GM19035 (cell line): ENCODE measurements at regions not wholly inside any gene's neighbourhood (a gene's known extent, or its start where the extent isn't known, plus 50 kb on each side); places are given as distances from the start of the nearest gene placed in this dataset.

Source experiments
- ATAC-seq: cut with Tn5 transposase; IDR thresholded peaks from one replicate; pipeline ENCODE4 v1.9.1; 2021; ENCODE audit not compliant: unreplicated experiment

GRCh38 chr12:66903782-66904396 is 225.0 kb upstream of the GRIP1 start:
- no peak for ATAC-seq

- ATAC-seq = no peak
Observed at GRCh38 chr12:66905201-66905600, 226.3 kb upstream of the GRIP1 start.

DNA sequence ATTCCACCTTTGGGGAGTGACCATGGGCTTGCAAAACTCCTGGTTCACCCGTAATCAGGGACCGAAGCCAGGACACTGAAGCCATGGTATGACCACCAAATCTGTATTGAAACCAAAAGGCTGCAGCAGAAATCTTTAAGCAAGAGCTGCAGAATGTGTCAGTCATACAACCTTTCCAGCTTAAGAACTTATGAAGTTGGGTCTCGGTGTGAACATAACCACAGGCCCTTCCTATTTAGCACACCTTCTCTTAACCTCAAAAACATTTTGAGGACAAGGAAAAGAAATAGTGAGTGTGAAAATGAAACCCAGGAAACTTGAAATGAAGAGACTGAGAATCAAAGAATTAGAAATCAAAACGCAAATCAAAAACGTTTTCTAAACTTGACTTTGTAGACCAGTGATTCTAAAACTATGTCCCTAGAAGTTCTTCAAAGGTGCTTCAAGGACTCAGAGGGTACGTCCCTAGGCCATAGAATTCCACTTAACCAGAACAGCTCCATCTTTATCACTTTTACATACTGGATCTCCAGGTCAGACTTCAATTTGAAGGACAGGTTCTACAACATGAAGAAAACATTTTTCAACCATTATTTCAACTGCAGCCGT is 231.6 kb upstream of the GRIP1 start:
- no peak for ATAC-seq

- ATAC-seq = no peak
Observed at GRCh38 chr12:66915306-66915904, 236.5 kb upstream of the GRIP1 start.

DNA sequence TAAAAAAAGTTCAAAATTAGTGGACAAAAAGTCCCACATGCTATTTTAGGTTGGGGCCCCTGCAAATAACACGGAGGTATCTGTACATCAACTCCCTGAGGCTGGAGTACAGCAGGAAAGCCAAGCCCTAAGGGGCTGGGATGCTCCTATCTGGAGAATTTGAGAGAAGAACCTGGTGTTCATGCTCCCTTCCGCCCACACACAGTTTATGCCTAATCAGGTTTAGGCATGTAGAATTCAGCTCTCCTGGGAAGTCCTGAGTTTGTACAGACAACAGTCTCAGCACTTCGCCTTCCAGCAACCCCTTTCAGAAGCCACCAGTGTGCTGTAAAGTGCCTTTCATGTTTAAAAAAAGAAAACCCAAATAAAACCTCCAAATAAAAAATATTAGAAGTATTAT is 237.3 kb upstream of the GRIP1 start:
- ATAC-seq = no peak

DNA sequence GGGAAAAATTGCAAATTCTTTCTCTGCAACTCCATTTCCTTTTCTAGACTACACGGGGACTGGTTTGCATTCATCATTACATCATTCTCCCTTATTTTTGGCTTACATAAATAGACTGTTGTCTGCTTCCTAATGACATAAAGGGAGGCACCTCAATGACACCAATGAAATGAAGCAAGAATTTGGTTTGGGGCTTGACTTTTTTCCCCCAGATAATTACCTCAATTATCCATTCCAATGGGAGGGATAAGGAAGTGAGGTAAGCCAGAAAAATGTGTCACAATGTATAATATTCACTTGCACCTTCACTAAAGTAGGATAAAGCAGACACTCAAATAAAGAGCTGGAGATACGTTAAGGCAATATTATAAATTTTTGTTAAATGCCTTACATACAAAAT is 240.6 kb upstream of the GRIP1 start:
- ATAC-seq = no peak

GRCh38 chr12:66920205-66920604 is 241.3 kb upstream of the GRIP1 start:
- ATAC-seq = no peak

- no peak for ATAC-seq
Observed at GRCh38 chr12:66921151-66921550, 242.3 kb upstream of the GRIP1 start.

DNA sequence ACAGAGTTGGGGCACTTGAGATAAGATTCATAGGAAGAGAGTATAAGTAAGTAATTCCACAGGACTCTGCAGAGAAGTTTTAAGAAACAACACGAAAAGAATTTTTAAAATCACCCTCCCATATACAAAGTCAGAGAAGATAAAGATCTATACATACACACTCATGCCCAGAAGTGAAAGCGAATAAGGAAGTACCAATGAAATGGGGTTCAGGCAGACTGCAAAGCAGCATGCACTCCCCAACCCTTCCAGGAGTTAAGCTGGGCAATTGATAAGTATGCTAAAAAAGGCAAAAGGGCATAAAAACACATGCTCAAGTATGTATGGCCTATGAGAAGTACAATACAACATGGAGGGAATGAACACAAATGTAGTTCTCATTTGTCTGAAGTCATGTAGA is 246.2 kb upstream of the GRIP1 start:
- ATAC-seq = no peak

DNA sequence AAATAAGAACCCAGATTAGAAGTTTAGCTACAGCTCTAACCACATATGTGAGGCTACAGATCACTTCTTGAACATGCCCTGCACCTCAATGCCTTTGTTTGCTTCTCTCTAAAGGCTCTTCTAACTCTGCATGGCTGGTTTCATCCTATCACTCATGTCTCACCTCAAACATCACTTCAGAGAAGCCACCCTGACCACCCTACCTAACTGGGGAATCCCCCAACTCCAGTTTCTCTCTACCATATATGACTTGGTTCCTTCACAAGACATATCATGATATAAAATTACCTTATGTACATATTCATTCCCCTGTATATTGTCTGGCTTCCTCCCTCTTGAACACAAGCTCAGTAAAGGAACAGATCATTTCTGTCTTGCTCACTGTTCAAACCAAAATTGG is 250.2 kb upstream of the GRIP1 start:
- no peak for ATAC-seq

GRCh38 chr12:66931091-66931490 is 252.2 kb upstream of the GRIP1 start:
- ATAC-seq = no peak

DNA sequence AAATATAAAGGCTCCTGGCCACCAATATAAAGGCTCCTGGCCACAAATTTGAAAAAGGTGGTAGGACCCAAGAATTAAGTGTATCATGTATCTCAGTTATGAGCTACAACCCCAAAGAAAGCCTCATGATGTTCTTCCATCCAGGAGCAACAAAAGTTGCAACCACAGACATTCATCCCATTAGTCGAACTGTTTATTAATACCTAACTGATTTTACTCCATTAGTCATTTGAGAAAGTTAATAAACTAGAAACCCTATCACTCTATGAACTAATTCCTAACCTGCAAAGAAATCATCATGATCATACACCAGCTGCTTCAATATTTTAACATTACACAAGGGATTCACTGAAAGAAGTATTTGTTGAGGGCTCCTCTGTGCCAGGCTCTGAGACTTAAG is 253.2 kb upstream of the GRIP1 start:
- no peak for ATAC-seq

- ATAC-seq = no peak
Observed at GRCh38 chr12:66934302-66935062, 255.6 kb upstream of the GRIP1 start.

- no peak for ATAC-seq
Observed at GRCh38 chr12:66941150-66941549, 262.3 kb upstream of the GRIP1 start.

- no peak for ATAC-seq
Observed at GRCh38 chr12:66942741-66943465, 264.0 kb upstream of the GRIP1 start.

DNA sequence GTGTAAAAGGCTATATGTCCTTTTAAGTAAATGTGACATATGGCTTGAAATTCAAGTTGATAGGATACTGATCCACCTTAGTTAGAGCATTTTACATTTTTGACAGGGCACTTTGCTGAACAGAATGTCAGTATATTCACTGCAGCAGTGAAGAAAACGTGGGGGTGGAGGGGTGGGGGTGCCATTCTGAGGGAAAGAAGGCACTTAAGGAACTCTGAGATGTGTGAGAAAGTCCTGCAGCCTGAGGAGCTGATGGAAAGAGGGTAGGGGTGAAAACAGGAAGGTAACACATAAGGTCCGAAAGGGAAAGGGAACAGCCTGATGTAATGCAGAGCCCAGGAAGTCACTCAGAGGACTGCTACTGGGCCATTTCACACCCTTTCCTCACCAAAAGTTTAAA is 265.5 kb upstream of the GRIP1 start:
- ATAC-seq = no peak

- no peak for ATAC-seq
Observed at GRCh38 chr12:66945189-66945817, 266.4 kb upstream of the GRIP1 start.

- ATAC-seq = no peak
Observed at GRCh38 chr12:66947119-66947518, 268.2 kb upstream of the GRIP1 start.

DNA sequence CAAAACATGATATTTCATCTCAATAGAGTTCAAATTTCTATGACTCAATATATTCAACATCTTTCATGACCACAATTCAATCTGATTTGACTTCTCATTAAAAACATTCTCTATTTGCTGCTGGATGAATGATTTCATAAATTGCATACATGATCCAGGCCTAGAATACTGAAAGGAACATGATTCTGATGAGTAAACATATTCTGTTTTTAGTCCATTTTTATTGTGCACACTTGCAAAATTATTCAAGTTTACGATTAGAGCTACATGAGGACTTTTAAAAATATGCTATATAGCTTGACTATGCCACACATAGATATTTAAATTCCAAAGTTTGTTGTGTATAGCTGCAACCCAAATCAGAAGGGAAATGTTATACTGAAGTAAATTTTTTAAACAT is 273.8 kb upstream of the GRIP1 start:
- ATAC-seq = no peak

- no peak for ATAC-seq
Observed at GRCh38 chr12:66956300-66956699, 277.4 kb upstream of the GRIP1 start.

DNA sequence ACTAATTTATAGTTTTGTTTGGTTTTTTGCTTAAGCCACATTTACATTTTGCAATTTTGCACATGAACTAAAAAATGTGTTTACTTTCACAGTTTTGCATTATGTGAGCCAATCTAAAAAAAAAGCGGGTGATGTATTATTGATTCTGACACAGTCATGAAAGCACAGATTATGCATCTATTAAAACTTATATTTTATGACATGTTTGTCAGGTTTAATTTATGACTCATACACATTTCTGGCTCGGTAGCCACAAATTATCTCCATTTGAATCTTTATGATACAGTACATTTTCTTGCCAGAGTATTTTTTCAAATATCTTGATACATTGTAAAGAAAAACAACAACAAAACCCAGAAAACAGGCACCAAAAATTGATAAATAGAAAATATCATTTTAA is 280.4 kb upstream of the GRIP1 start:
- ATAC-seq = no peak
